DMS153 (cell line): ENCODE measurements at regions not wholly inside any gene's neighbourhood (a gene's known extent, or its start where the extent isn't known, plus 50 kb on each side); places are given as distances from the start of the nearest gene placed in this dataset.
"Not testable (repeated sequence)": the region's sequence is repeated elsewhere in the genome, so short reads cannot be mapped to it uniquely, and the experiment has no call there.

Experiments used
- DNase-seq: peaks from one replicate; lab custom pipeline; 2025; lab: John Stamatoyannopoulos, UW

DNA sequence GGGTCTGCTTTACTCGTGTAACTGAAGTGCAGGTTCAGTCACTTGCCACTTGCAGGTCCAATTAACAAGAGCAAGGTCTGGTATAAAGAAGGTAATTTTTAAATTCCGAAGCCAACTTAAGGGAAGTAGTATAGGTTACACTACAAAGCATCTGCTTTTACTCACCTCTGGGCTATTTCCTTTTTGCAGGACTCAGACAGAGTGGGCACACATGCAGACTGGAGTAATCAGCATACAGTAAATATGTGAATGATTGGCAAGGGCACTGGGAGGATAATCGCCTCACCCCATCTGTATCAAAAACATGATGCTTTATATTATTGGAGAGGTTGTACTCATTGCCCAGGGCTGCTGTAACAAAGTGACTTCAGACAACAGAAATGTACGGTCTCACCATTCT lies 160.1 kb upstream of the CDH5 start:
- no peak for DNase-seq

DNA sequence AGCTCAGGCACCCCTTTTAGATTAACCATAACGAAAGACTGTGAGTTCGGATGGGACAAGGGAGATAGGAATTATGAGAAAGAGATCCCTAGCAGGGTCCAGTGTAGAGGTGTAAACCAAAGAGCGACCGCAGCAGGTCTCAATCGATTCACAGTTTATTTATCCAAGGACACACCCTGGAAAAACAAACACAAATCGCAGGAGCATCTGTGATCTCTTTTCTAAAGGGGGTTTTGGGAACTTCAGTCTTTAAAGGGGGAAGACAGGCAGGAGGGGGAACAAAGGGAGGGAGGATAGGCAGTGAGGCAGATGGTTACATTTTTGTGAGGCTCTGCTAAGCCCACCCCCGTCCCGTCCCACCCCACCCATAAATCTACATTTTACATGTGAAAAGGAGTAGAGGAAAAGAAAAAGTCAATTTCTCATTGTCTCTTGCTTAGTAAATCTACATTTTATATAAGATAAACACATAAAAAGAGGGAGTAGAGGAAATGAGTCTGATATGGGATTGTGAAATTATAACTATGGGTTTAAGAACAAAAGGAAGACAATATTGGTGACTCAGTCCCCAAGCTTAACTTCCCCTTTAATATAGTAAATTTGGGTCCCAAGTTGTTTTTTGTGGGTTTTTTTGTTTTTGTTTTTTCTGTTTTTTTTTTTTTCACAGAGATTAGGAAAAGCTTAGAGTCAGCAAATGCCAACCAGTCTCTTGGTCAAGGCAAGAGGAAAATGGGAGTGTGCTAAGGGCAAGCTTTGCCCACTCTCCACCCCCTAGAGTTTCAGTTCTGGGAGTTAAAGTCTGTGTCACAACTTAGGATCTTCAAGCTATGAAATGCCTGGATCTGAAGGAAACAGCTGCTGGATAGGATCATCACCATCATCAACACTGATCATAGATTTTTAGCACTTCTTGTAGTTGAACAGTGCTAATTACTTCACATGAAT lies 160.9 kb upstream of the CDH5 start:
- DNase-seq: peak; percentile 77

DNA sequence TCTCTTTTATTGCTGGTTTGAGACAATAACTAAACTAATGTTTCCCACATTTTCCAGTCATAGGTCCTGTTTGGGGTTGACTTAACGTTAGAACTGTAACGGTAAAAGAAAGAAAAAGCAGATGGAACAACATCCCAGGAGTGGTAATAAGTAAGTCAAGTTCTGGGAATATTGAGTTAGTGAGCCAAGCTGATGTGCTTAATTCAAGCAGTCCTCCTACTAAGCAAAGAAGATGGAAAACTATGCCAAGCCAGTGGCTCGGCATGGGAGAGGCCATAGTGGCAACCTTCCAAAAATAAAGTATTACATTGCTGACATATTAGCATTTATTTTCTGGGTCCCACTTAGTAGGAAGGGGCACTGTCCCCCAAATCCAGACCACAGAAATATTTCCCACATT lies 161.7 kb upstream of the CDH5 start:
- DNase-seq: no peak

DNA sequence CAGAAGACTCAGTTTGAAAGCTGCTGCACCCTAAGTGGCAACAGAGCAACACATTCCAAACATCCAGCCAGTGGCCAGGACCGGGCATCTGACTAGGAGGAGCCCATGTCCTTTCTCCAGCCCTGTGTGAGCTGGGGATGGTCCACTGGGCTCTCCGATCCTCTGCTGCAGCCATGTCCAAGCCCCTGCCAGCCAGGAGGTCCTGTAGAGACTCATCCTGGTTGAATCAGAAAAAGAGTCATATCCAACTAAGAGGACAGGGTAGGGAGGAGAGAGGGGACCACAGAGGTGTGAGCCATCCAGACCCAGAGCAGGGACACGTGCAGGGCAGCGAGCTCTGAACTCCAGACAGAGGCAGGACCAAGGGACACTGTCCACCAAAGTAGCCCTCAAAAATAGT lies 163.0 kb upstream of the CDH5 start:
- DNase-seq: no peak

DNA sequence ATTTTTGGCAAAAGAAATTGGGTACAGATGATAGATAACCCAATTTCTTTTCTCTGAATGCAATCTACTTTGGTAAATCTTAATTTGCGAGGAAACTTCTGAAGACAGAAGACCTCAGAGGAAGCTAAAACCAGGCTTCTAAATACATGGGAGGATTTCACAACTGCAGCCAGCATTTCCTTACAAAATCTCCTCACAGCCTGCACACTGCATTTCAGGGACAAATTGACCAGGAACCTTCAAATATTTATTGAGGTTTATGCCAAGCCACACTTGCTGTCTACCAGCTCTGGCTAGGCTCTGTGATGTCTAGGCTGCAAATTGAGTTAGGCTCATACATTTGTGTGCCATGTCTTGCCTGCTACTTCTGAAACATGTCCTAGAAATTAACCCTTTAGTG lies 167.3 kb upstream of the CDH5 start:
- DNase-seq: no peak

DNA sequence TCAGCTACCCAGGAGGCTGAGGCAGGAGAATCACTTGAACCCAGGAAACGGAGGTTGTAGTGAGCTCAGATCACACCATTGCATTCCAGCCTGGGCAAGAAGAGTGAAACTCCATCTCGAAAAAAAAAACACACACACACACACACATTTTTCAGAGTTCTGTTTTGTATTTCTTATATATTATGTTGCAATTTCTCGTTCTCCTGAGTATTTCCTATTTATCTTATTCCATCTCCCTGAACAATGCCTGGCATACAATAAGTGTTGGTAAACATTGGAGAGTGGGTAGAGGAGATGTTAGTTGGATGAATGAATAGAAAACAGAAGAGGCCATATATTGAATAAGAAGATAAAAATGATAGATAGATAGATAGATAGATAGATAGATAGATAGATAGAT lies 167.8 kb upstream of the CDH5 start:
- no peak for DNase-seq

DNA sequence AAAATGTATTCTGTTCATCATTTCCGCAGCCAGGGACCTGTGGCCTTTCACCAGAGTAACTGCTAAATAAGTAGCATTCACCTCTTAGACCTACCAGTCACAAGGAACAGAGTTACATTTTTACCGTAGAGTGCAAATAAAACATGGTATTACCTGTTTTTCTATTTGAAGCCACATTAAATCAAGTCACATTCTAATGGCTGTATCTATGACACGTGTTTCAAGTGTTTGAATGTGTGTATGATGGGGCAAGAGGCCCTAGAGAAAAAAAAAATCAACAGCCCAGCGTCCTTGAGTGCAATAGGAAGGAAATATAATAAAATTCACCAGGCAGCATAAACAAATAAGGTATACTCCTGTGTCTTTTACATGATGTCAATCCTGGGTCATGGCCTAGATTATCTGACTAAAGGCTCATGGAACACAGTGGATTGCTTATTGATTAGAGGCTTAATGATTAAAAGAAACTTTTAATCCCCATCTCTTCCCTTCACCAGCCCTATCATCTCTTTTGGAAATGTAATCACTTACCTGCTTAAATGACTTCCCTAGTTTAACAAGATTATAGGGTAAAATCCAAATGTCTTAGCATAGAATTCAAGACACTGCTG lies 168.7 kb upstream of the CDH5 start:
- peak; percentile 70 for DNase-seq

DNA sequence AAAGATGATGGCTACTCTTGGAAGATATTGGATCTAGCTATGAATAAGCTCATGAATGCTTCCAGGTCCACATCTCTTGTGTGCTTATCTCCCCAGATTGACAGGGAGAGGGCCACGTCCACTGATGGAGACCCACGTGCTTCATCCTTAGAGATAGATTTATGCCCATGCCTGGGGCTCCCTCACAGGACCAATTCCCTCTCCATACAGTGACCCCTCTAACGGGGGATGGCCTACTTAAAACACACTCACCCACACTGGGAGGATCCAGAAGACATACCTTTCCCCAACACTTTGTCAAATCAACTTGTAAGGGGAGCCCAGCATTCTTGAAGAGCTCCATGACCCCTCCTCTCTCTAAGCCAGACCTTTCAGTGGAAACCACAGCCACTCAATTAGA lies 169.7 kb upstream of the CDH5 start:
- no peak for DNase-seq

DNA sequence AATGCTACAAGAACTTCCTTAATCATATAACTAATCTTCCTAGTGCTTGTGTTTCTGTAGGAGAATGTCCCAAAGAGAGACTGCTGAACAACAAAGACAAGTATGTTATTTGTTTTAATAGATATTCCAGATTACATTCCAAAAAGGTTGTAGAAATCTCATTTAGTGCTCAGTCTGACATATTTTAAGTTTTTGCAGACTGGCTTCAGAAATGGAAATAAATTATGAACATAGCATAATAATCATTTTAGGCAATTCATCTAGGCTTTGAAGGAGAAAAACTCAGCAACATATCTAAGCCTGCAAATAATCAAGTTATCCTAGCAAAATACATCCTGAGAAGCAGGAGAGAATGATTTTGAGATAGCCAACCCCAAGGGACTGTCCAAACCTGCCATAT lies 171.6 kb upstream of the CDH5 start:
- DNase-seq: no peak

DNA sequence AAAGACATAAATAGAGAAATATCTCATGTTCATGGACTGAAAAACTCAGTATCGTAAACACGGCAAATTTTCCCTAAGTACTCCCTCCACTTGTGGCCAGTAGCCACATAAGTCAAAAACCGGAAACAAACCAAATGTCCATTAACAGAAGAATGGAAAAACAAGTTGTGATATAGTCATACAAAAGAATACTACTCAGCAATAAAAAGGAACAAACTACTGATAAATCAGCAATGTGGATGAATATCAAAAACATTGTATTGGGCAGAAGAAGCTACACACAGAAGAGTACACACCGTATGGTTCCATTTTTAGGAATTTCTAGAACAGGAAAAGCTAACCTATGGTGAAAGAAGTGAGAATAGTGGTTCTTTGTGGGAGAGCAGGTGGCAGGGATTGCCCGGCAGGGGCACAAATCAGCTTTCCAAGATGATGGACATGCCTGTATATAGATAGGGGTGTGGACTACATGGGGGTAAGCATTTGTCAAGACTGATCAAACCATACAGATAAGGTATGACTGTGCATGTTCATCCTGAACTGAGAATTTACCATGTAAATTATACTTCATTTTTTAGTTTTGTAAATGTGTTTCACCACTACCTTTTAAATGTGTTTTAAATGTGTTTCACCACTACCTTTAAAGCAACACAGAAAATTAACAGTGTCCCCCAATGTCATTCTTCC lies 172.8 kb upstream of the CDH5 start:
- no peak for DNase-seq

DNA sequence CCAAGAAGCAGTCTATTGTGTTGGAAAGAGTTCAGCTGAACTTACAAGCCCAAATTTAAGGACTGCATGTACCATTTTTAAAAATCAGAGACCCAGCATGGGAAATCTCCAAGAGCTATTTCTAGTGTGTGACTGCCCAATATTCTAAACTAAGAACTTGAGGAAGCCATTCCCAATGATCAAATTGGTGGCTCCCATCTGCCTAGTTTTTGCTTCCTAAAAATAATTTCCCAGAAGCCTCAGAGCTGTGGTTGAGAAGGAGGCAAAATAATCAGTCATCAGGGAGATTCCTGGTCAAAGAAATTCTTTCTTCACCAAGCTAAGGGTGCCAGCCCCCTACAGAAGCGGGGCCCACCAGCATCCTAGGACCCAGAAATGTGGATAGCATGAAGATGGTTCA lies 176.1 kb upstream of the CDH5 start:
- no peak for DNase-seq

DNA sequence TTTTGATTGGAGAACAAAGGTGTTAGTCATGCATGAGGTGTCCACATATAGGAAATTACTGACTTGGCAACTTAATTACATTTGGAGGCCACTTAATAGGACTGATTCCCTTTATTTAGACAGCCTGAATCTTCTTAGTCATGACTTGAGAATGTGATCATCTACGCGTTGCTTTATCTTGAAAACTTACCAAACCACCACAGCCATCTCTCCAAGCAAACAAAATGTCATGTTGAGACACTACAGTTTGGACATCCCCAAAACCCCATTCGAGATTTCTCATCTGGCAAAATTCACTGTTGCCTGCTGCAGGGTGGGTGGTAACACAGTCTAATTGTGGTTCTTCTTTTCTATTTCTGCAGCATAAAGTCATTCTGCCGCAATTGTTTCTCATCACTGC lies 176.5 kb upstream of the CDH5 start:
- no peak for DNase-seq

DNA sequence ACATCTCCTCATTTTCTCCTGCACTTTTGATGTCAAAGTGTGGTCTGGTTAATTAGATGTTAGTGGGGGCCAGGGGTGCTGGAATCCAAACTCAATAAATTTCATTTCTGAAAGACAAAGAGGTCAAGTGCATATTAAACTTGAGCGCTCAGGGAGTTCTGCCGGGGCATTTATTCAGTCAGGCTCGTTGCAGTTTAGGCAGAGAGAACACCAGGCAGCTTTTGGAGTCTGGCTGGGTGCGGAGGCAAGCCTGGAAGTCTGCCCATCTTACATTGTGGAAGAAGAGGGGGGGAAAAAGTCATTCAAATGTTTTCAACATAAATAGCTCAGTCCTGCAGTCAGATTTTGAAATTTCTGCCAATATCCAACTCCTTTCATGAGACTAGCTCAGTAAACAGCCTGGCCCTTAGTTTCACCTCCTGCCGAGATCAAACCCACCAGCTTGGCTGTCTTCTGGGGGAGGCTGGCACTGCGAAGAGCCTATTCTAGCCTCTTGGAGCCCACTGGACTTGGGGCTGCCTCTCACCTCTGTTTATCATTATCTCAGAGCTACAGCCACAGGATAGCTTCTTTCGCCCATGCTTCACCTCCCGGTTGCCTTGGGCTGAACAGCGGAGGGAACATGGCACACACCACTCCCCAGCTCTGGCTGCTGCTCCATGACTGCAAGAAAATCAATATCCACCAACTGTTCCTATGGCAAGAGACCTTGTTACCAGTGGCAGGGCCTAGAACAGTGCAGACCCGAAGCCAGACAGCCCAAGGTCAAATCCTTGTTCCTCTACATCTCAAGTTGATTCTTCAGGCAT lies 177.4 kb upstream of the CDH5 start:
- DNase-seq: no peak

DNA sequence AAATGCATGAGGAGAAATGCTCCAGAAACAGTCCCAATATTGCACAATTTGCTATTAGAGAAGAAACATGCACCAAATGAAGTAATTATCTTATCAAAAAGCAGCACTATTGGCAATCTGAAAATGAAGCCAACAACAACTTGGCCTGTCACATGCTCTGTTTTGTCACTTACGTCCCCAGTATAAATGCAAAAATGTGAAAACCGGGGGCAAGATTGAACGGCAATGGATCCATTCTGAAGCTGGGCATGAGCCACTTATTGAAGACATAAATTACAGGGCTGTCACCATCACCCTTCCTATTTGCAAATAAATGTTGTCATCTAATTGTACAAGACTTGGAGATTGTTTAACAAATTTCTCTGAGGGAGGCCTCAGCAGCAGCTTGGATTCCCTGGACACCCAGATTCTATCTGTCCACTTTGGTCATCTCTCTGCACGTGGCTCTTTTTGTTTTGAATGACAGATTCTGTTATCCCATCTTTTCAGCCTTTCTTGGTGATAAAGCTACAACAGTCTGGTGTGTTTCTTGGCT lies 180.2 kb upstream of the CDH5 start:
- DNase-seq: no peak

DNA sequence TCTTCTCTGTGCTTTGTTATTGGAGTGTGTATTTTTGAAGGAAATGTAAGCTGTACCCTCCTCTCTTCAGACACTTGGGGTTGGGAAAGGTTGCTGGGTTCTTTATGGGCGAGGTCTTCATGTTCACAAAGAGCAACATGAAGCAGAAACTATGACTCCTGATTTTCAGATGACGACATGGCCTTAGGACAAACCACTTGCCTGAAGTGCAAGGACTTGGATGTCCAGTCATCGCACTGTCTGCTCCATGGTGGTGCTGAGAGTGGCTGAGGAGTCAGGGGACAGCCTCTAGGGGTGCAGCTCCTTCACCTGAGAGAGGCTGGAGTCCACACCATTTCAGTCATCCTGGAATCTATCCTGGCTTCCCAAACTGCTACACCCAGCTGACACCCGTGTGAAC lies 183.9 kb upstream of the CDH5 start:
- DNase-seq: no peak

DNA sequence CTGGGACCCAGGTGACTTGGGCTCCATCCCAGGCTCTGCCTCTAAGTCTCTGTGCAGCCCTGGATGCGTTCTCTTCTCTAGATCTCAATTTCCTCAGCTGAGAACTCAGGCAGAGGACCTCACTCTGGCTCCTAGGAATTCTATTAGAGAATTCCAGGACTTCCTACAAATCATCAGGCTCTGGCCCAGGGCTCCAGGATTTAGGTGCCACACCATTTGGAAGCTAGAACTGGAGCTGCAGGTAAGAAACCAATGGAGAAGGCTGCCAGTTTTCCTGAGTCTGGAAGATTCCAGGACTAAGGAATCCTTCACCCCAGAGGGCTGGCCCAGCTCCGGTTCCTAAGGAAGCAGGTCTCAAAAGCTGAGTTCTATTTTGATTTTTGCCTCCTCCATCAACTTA lies 189.8 kb upstream of the CDH5 start:
- no peak for DNase-seq

DNA sequence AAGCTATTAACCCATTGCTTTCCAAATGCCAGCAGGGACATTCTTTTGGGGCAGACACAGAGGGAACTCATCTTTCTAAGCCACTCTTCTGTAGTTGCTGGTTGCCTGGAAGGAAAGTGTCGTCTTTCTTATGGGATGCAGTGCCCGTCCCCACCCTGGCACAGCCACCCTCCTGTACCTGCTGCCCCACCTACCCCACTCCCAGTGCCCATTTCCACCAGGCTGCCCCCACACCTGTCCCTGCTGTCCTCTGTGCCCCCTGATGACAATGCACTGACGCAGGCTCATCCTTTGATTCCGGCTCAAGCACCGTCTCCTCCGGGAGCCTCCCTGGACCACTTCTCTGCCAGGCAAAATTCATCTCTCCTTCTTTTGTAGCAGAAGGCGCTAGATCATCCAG lies 190.4 kb upstream of the CDH5 start:
- DNase-seq: no peak

DNA sequence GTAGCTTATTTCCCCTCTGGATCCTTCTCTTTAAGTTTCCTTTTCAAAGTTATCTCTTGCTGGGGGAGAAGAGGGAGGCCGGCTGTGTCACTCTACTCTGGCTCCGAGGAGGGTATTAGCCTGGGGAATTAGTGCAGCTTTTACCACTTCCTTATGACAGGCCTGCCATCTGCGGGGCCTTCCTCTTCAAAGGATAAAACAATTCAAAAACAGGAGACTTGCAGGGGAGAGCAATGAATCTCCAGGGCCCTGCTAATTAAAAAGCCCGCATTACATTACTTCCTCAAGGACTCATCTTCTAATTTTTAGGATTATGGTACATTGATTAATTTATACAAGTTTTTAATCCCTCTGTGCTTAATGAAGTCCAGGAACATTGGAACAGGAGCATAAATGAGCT lies 190.9 kb upstream of the CDH5 start:
- DNase-seq: no peak

DNA sequence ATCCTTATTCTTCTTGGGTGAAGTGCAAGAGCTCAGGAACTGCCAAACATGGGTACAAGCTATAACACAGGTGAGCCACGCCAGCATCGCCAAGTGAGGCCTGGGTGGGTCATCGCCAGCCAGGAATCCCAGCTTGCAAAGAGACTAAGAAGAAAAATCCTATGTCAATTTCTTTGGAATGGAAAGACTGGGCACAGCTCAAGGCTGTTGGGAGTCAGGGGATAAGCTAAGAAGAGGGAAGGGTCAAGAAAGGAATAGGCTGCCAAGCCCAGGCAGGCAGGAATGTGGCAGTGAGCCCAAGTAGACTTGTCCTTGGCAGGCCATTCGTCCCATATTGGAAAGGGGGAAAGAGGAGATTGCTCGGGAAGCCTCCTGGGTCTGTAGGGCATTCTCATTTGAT lies 191.4 kb upstream of the CDH5 start:
- no peak for DNase-seq

DNA sequence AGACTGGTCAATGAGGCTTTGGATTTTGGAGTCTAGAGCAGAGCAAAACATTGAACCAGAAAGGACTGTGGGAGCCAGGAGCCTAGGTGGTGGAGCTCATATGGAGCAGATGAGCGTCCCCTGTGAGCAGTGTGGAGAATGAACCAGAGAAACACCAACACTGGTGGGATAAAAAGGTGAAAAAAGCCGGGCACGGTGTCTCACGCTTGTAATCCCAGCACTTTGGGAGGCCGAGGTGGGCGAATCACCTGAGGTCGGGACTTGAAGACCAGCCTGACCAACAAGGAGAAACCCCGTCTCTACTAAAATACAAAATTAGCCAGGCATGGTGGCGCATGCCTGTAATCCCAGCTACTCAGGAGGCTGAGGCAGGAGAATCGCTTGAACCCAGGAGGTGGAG lies 192.7 kb upstream of the CDH5 start:
- DNase-seq: not testable (repeated sequence)

DNA sequence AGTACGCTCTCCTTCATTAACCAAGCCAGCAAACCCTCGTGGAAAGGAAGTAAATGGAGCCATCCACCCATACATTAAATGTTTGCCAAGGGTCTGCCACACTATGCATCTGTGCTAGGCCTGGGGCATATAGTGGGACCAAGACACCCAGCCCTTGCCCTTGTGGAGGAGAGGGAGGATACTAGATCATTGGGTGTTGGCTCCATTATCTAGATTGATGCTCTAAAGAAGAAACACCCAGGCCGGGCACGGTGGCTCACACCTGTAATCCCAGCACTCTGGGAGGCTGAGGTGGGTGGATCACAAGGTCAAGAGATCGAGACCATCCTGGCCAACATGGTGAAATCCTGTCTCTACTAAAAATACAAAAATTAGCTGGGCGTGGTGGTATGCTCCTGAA lies 193.3 kb upstream of the CDH5 start:
- DNase-seq: not testable (repeated sequence)

DNA sequence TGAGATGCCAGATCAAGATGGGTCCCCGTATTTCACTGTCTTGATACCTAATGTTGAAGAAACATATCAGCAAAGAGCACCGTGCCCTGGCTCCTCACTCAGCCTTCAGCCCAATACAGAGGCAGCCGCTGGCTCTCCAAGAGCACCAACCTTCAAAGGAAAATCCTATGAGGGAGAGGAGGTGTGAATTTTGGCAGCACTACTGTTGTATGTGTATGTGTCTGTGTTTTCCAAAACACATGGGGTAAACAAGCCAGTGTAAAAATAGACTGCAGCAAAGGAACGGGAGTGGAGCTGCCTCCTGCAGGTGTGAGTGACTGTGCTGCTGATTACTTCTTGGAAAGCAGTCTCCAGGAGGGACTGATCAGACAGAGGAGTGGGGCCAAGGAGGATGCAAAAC lies 194.0 kb upstream of the CDH5 start:
- no peak for DNase-seq
